ENCODE measurements at regions not wholly inside any gene's neighbourhood (a gene's known extent, or its start where the extent isn't known, plus 50 kb on each side); places are given as distances from the start of the nearest gene placed in this dataset.

DNA sequence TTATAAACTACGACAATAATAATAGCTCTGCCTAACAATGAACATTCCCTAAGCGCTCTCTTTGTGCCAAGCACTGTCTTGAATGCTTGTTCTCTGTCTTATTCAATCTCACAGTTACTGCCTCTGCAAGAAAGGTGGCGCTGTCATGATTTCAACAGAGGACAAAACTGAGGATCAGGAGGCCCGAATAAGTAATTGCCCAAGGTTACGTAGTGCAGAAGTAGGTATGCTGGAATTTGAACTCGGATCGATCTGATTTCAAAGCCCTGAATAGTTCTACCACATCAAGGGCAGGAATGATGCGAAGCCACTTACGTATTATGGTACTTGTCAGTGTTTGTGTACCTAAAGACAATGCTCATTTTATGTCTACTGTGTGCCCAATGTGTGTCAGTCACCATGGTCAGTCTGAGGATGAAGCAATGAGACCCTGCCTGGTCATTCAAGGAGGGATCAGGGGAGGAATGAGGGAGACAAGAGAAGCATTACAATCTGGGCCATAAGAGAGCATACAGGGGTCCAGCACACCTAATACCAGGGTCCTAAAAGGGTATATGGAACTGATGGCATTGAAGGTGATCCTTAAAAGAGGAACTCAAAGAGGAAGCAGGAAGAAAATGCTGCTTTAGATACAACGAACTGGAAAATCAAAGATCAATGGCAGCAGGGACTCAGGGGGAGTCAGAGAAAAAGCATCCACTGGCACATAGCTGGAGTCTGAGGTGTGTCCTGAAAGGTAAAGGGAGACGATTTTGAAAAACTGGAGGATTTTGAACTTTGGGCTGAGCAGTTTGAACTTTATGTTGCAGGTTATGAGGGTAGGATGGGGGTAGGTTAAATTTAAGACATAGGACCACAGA lies 389.2 kb downstream of the PLPP3 start (continued):
- TF ChIP-seq, protein P1, sequence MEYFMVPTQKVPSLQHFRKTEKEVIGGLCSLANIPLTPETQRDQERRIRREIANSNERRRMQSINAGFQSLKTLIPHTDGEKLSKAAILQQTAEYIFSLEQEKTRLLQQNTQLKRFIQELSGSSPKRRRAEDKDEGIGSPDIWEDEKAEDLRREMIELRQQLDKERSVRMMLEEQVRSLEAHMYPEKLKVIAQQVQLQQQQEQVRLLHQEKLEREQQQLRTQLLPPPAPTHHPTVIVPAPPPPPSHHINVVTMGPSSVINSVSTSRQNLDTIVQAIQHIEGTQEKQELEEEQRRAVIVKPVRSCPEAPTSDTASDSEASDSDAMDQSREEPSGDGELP (IDR thresholded peaks at IDR 0.05; ENCODE audit: borderline replicate concordance, low read depth), result no peak; the same call in 1 of the 2 replicates
- peak; percentile 56; the same call in 1 of the 2 replicates for TF ChIP-seq LCORL (IDR thresholded peaks at IDR 0.05)
- TF ChIP-seq LCORL (CRISPR knock-in tag; IDR thresholded peaks at IDR 0.05), result peak; percentile 68
- no peak for TF ChIP-seq JDP2 (CRISPR knock-in tag; IDR thresholded peaks at IDR 0.05; ENCODE audit: borderline replicate concordance)
- no peak for TF ChIP-seq ZNF530 (CRISPR knock-in tag; IDR thresholded peaks at IDR 0.05; ENCODE audit: low read depth)
- TF ChIP-seq EP300 (IDR thresholded peaks at IDR 0.05; ENCODE audit: low read depth in 2 of 2, low read length in 2 of 2), result peak; percentile 98 to 99
- TF ChIP-seq EP300 (CRISPR knock-in tag; IDR thresholded peaks at IDR 0.05; ENCODE audit: borderline replicate concordance), result peak; percentile 99
- TF ChIP-seq, protein P2, sequence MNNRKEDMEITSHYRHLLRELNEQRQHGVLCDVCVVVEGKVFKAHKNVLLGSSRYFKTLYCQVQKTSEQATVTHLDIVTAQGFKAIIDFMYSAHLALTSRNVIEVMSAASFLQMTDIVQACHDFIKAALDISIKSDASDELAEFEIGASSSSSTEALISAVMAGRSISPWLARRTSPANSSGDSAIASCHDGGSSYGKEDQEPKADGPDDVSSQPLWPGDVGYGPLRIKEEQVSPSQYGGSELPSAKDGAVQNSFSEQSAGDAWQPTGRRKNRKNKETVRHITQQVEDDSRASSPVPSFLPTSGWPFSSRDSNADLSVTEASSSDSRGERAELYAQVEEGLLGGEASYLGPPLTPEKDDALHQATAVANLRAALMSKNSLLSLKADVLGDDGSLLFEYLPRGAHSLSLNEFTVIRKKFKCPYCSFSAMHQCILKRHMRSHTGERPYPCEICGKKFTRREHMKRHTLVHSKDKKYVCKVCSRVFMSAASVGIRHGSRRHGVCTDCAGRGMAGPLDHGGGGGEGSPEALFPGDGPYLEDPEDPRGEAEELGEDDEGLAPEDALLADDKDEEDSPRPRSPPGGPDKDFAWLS (CRISPR knock-in tag; IDR thresholded peaks at IDR 0.05; ENCODE audit: borderline replicate concordance), result no peak
- no peak for TF ChIP-seq ZNF788 (CRISPR knock-in tag; IDR thresholded peaks at IDR 0.05; ENCODE audit: borderline replicate concordance)
- TF ChIP-seq NR3C1 (CRISPR knock-in tag; IDR thresholded peaks at IDR 0.05), result no peak
- peak; percentile 92; the same call in 1 of the 2 replicates for TF ChIP-seq ZNF761 (CRISPR knock-in tag; conservative IDR thresholded peaks at IDR 0.05)
- no peak for TF ChIP-seq ZNF552 (CRISPR knock-in tag; IDR thresholded peaks at IDR 0.05; ENCODE audit: borderline replicate concordance)
- TF ChIP-seq RAD51 (IDR thresholded peaks at IDR 0.05; ENCODE audit: borderline replicate concordance), result no peak
- TF ChIP-seq ZNF547 (CRISPR knock-in tag; IDR thresholded peaks at IDR 0.05), result no peak
- TF ChIP-seq HNF4A (CRISPR knock-in tag; IDR thresholded peaks at IDR 0.05), result peak; percentile 98
- TF ChIP-seq, protein P3, sequence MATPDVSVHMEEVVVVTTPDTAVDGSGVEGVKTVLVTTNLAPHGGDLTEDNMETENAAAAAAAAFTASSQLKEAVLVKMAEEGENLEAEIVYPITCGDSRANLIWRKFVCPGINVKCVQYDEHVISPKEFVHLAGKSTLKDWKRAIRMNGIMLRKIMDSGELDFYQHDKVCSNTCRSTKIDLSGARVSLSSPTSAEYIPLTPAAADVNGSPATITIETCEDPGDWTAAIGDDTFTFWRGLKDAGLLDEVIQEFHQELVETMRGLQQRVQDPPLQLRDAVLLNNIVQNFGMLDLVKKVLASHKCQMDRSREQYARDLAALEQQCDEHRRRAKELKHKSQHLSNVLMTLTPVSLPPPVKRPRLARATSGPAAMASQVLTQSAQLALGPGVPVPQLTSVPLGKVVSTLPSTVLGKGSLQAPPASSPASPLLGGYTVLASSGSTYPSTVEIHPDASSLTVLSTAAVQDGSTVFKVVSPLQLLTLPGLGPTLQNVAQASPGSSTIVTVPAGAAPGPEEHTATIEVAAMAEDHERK (CRISPR knock-in tag; IDR thresholded peaks at IDR 0.05; ENCODE audit: low read depth), result no peak
- TF ChIP-seq NR2F6 (IDR thresholded peaks at IDR 0.05), result peak; percentile 84
- TF ChIP-seq NR2F6 (CRISPR knock-in tag; IDR thresholded peaks at IDR 0.05), result peak; percentile 87
- TF ChIP-seq, protein P4, sequence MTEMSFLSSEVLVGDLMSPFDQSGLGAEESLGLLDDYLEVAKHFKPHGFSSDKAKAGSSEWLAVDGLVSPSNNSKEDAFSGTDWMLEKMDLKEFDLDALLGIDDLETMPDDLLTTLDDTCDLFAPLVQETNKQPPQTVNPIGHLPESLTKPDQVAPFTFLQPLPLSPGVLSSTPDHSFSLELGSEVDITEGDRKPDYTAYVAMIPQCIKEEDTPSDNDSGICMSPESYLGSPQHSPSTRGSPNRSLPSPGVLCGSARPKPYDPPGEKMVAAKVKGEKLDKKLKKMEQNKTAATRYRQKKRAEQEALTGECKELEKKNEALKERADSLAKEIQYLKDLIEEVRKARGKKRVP (CRISPR knock-in tag; IDR thresholded peaks at IDR 0.05), result peak in 1 of 2 experiments; percentile 94; a peak in 2 of 4 replicates
- 0 out of 2 replicates have a peak, but pooled peaks have one; percentile 46 for TF ChIP-seq NCOA1 (CRISPR knock-in tag; IDR thresholded peaks at IDR 0.05)
- no peak for TF ChIP-seq ZNF615 (CRISPR knock-in tag; IDR thresholded peaks at IDR 0.05; ENCODE audit: borderline replicate concordance)
- TF ChIP-seq CBFB (CRISPR knock-in tag; IDR thresholded peaks at IDR 0.05), result peak; percentile 100
- TF ChIP-seq ARNT2 (CRISPR knock-in tag; IDR thresholded peaks at IDR 0.05; ENCODE audit: low read depth), result peak; percentile 52; the same call in 1 of the 2 replicates
- peak; percentile 96 for TF ChIP-seq ISL2 (CRISPR knock-in tag; IDR thresholded peaks at IDR 0.05)
- no peak for TF ChIP-seq MLLT10 (CRISPR knock-in tag; IDR thresholded peaks at IDR 0.05)
- TF ChIP-seq ZFY (CRISPR knock-in tag; IDR thresholded peaks at IDR 0.05), result peak; percentile 45
- no peak for TF ChIP-seq ZNF572 (CRISPR knock-in tag; IDR thresholded peaks at IDR 0.05)
- TF ChIP-seq ZNF143 (CRISPR knock-in tag; IDR thresholded peaks at IDR 0.05), result no peak
